ENCODE measurements at regions not wholly inside any gene's neighbourhood (a gene's known extent, or its start where the extent isn't known, plus 50 kb on each side); places are given as distances from the start of the nearest gene placed in this dataset.

GRCh38 chr6:142500250-142500786, 198.5 kb downstream of the ADGRG6 start:
- DNase-seq (ENCODE audit: extremely low read depth in 1 of 2, low read depth in 1 of 2), result no peak

- DNase-seq (ENCODE audit: extremely low read depth in 1 of 2, low read depth in 1 of 2), result no peak
Observed at GRCh38 chr6:142501795-142502194, 200.0 kb downstream of the ADGRG6 start.

DNA sequence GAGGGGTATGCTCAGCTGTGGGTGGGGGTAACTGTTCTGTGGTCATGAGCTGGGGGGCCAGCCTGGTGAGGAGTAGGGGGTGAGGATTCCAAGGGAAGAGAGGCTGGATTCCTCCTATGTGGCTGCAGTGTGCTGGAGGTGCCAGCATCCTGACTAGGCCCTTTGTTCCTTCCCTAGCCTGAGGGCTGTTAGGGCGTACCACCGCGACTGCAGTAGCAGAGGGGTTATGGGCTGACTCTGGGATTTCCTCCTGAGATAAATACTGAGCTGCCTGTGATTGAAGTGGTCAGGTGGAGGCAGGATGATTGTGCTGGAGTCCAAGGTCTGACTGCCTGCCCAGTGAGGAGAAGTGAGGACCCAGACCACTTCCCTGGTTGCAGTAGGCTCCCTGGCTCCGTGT, 205.3 kb downstream of the ADGRG6 start:
- DNase-seq (ENCODE audit: extremely low read depth in 1 of 2, low read depth in 1 of 2), result no peak

GRCh38 chr6:142510211-142510610, 208.4 kb downstream of the ADGRG6 start:
- no peak for DNase-seq (ENCODE audit: extremely low read depth in 1 of 2, low read depth in 1 of 2)

DNA sequence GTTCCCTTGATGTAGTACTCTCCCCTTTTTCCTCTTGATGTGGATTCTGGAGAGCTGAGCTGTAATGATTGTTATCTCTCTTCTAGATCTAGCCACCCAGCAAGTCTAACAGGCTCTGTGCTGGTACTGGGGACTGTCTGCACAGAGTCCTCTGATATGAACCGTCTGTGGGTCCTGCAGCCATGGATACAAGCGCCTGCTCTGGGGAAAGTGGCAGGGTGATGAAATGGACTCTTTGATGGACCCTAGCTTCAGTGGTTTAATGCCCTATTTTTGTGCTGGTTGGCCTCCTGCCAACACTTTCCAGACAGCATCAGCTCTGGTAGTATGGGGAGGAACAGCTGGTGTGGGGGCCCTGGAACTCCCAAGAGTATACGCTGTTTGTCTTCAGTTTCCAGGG, 216.3 kb downstream of the ADGRG6 start:
- DNase-seq (ENCODE audit: extremely low read depth in 1 of 2, low read depth in 1 of 2), result no peak

DNA sequence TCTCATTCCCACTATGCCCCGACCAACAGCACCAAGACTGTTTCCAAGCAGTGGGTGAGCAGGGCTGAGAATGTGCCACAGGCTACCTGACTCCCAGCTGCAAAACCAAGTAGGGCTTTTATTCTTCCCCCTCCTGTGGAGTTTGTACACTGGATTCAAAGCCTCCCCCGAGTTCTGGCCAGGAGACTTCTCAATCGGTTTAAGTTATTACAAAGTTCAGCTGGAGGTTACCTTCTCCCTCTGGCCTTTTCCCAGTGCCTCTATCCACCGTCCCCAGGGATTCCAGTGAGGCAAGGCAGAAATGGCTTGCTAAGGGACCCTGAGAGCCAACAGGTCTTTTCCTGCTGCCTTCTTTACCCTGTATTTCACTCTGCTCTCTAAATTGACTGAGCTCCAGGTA, 217.0 kb downstream of the ADGRG6 start:
- no peak for DNase-seq (ENCODE audit: extremely low read depth in 1 of 2, low read depth in 1 of 2)

- no peak for DNase-seq (ENCODE audit: extremely low read depth in 1 of 2, low read depth in 1 of 2)
Observed at GRCh38 chr6:142521791-142522190, 220.0 kb downstream of the ADGRG6 start.

- no peak for DNase-seq (ENCODE audit: extremely low read depth in 1 of 2, low read depth in 1 of 2)
Observed at GRCh38 chr6:142523515-142524375, 221.9 kb downstream of the ADGRG6 start.

- no peak for DNase-seq (ENCODE audit: extremely low read depth in 1 of 2, low read depth in 1 of 2)
Observed at GRCh38 chr6:142530566-142530965, 228.8 kb downstream of the ADGRG6 start.

DNA sequence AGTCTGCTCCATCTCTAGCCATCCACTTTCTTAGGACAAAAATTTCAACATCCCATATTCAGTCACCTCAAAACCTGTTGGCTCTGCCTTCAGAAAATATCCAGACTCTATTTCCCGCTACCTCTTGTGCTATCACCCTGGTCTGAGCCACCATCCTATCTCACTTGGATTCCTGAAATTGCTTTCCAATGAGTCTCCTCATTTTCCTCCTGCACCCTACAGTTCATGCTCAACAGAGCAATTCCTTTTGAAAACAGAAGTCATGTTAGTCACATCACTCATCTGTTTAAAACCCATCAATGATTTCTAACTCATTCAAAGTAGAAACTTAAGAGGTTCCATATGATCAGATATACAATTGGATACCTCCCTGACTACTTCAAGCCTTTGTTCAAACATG, 229.9 kb downstream of the ADGRG6 start:
- DNase-seq (ENCODE audit: extremely low read depth in 1 of 2, low read depth in 1 of 2), result no peak

- no peak for DNase-seq (ENCODE audit: extremely low read depth in 1 of 2, low read depth in 1 of 2)
Observed at GRCh38 chr6:142534076-142534475, 232.3 kb downstream of the ADGRG6 start.

- DNase-seq (ENCODE audit: extremely low read depth in 1 of 2, low read depth in 1 of 2), result no peak
Observed at GRCh38 chr6:142534484-142534883, 232.7 kb downstream of the ADGRG6 start.

DNA sequence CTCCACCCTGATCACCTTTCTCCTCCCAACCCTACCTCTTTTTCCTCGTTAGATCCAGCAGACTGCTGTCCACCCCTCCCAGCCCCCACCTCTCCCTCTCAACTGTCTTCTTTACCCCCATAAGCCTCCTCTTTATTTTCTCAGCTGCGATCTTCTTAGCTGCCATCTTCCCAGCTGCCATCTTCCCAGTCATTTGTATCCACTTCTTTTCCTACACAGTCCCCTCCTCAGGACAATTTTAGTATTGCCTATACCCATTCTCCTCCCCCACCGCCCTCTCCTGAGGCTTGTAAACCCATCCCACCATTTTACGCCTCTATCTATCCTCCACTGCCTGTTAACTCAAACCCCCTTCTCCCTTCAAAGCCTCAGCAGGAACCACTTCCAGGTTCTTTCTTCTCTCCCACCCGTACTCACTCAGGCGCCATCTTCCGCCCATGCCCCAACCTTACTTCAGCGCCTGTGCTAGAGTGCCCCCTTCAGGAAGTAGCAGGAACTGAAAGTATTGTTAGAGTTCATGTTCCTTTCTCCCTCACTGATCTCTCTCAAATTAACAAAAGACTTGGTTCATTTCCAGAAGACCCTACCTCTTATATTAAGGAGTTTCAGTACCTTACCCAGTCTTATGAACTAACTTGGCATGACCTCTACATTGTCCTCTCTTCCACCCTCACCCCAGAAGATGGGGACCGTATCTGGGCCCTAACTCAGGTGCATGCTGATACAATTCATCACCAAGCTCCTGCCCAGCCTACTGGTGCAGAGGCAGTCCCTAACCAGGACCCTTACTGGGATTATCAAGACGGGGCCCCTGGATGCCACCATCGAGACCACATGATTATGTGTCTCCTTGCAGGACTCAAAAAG, 236.0 kb downstream of the ADGRG6 start:
- DNase-seq (ENCODE audit: extremely low read depth in 1 of 2, low read depth in 1 of 2), result no peak

GRCh38 chr6:142542704-142543233, 241.0 kb downstream of the ADGRG6 start:
- no peak for DNase-seq (ENCODE audit: extremely low read depth in 1 of 2, low read depth in 1 of 2)

DNA sequence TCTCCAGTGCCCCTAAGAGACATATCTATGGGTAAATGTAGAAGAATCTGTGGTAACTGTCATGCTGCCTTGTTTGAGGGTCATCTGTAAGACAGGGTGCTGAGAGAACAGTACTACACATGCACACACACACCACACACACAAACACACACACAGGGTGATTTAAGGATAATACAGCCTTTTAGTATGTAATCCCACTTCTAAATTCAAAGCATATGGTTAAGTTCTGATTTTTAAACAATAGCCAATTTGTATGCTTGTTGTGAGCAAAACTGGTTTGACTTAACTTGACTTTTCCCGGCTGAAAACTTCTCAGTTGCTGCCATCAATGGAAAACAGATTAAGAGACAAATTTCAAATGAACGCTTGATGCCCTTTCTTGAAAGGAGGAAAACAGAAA, 241.8 kb downstream of the ADGRG6 start:
- no peak for DNase-seq (ENCODE audit: extremely low read depth in 1 of 2, low read depth in 1 of 2)

- no peak for DNase-seq (ENCODE audit: extremely low read depth in 1 of 2, low read depth in 1 of 2)
Observed at GRCh38 chr6:142544199-142544838, 242.5 kb downstream of the ADGRG6 start.

- DNase-seq (ENCODE audit: extremely low read depth in 1 of 2, low read depth in 1 of 2), result no peak
Observed at GRCh38 chr6:142545147-142545546, 243.3 kb downstream of the ADGRG6 start.

DNA sequence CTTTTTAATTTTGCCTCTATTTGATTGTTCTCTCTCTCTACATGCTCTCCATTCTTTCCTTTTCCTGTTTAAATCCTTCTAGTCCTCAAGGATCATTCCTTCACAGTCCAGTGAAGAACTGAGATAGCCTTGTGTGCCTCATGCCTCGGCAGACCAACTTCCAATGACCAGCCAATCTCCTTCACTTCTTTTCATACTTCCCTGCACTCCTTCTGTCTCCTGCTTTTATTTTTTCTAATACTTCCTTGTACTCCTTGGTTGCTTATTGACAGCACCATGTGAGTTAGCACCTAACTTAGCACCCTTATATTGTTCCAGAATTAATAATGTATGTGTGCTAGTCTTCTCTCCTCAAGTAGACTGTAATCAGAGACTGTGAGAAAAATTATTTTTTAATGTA, 246.8 kb downstream of the ADGRG6 start:
- no peak for DNase-seq (ENCODE audit: extremely low read depth in 1 of 2, low read depth in 1 of 2)

- no peak for DNase-seq (ENCODE audit: extremely low read depth in 1 of 2, low read depth in 1 of 2)
Observed at GRCh38 chr6:142550310-142551063, 248.7 kb downstream of the ADGRG6 start.

DNA sequence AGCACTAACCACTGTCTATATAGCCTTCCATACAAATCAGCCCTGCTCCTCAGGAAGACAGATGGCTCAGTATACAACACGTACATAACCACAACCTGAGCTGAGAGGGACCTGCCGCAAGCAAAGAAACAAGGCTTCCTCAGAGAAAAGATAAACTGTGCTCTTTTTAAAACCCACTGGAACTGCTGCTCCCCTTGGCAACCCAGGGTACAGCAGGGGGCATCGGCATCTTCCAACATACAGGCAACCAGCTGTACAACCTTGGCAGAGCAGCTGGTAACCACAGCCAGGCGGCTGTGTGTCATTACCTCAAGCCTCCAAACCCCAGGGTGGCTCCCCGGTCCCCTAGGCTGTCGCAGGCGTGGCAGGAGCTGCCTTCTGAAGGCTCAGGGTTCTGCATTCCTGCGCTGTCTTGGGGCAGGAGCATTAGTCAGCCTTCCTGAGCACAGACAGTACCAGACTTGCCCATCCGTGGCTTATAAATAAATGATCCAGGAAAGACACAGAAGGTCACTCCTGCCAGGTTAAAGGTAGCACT, 249.5 kb downstream of the ADGRG6 start:
- DNase-seq (ENCODE audit: extremely low read depth in 1 of 2, low read depth in 1 of 2), result peak; percentile 11 to 36
